Activated naive CD4-positive, alpha-beta T cell treated with anti-CD3 and anti-CD28 coated beads for 36 hours (primary cell): ENCODE measurements at regions not wholly inside any gene's neighbourhood (a gene's known extent, or its start where the extent isn't known, plus 50 kb on each side); places are given as distances from the start of the nearest gene placed in this dataset.

Source experiments
- CTCF ChIA-PET: fragments of 350-600 bp; sonication (Branson Sonifier 250); formaldehyde crosslinking; loops from one replicate; lab custom pipeline; 2021; ENCODE audit warnings: antibody characterized with exemption; lab: Charles Lee
- DNase-seq: peaks from one replicate; pipeline ENCODE4 v3.0.0-alpha.2; 2020
- H3K27ac Mint-ChIP-seq: one replicate; pipeline ENCODE4 v1.8.0; 2021; ENCODE audit warnings: mild to moderate bottlenecking, mixed read lengths
- H3K27me3 Mint-ChIP-seq: one replicate; pipeline ENCODE4 v1.8.0; 2021; ENCODE audit warnings: low read depth, mixed read lengths
- H3K36me3 Mint-ChIP-seq: one replicate; pipeline ENCODE4 v1.8.0; 2021; ENCODE audit warnings: low read depth, mixed read lengths
- H3K4me1 Mint-ChIP-seq: one replicate; pipeline ENCODE4 v1.8.0; 2021; ENCODE audit warnings: low read depth, mixed read lengths
- H3K4me3 Mint-ChIP-seq: one replicate; pipeline ENCODE4 v1.8.0; 2021; ENCODE audit warnings: mild to moderate bottlenecking, moderate library complexity, mixed read lengths
- H3K9me3 Mint-ChIP-seq: one replicate; pipeline ENCODE4 v1.8.0; 2021; ENCODE audit warnings: mixed read lengths
- intact Hi-C: fragments of 100-400 bp; cut with micrococcal nuclease; formaldehyde crosslinking; loops from one replicate; pipeline ENCODE4 v1.15.1; 2023

GRCh38 chr2:67986258-67986657 lies 76.5 kb downstream of the C1D start:
- no peak for DNase-seq
- Mint-ChIP-seq H3K4me1 (no peaks in the 10 kb centered on the region), H3K4me3 (no peak overlapping the region)

More at GRCh38 chr2:67986258-67986657, 76.5 kb downstream of the C1D start:
- CTCF ChIA-PET: interaction anchor here (0.7 to 0.8 kb wide), 2 partner anchors 8 to 45 kb away, joined by 3 to 4 read pairs; no protein-coding TSS in a partner anchor
- intact Hi-C loops: no loop called here
- H3K36me3 Mint-ChIP-seq: no peaks in the 10 kb centered on the region
- H3K9me3 Mint-ChIP-seq: no peaks in the 10 kb centered on the region
- H3K27me3 Mint-ChIP-seq: peaks cover 5% of the 10 kb centered on the region
- no peak overlapping the region for H3K27ac Mint-ChIP-seq
